ENCODE measurements at regions not wholly inside any gene's neighbourhood (a gene's known extent, or its start where the extent isn't known, plus 50 kb on each side); places are given as distances from the start of the nearest gene placed in this dataset.
"Not testable (repeated sequence)": the region's sequence is repeated elsewhere in the genome, so short reads cannot be mapped to it uniquely, and the experiment has no call there.

DNA sequence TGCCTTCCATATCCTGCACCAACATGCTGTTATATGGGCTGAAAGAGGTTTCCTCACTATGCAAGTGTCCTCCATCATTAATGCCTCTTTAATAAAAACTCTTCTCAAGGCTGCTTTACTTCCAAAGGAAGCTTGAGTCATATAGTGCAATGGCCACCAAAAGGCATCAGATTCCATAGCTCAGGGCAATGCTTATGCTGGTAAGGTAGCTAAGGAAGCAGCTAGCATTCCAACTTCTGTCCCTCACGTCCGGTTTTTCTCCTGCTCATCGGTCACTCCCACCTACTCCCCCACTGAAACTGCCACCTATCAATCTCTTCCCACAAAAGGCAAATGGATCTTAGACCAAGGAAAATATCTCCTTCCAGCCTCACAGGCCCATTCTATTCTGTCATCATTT lies 117.1 kb upstream of the SLC4A7 start:
- TF ChIP-seq, protein P1, sequence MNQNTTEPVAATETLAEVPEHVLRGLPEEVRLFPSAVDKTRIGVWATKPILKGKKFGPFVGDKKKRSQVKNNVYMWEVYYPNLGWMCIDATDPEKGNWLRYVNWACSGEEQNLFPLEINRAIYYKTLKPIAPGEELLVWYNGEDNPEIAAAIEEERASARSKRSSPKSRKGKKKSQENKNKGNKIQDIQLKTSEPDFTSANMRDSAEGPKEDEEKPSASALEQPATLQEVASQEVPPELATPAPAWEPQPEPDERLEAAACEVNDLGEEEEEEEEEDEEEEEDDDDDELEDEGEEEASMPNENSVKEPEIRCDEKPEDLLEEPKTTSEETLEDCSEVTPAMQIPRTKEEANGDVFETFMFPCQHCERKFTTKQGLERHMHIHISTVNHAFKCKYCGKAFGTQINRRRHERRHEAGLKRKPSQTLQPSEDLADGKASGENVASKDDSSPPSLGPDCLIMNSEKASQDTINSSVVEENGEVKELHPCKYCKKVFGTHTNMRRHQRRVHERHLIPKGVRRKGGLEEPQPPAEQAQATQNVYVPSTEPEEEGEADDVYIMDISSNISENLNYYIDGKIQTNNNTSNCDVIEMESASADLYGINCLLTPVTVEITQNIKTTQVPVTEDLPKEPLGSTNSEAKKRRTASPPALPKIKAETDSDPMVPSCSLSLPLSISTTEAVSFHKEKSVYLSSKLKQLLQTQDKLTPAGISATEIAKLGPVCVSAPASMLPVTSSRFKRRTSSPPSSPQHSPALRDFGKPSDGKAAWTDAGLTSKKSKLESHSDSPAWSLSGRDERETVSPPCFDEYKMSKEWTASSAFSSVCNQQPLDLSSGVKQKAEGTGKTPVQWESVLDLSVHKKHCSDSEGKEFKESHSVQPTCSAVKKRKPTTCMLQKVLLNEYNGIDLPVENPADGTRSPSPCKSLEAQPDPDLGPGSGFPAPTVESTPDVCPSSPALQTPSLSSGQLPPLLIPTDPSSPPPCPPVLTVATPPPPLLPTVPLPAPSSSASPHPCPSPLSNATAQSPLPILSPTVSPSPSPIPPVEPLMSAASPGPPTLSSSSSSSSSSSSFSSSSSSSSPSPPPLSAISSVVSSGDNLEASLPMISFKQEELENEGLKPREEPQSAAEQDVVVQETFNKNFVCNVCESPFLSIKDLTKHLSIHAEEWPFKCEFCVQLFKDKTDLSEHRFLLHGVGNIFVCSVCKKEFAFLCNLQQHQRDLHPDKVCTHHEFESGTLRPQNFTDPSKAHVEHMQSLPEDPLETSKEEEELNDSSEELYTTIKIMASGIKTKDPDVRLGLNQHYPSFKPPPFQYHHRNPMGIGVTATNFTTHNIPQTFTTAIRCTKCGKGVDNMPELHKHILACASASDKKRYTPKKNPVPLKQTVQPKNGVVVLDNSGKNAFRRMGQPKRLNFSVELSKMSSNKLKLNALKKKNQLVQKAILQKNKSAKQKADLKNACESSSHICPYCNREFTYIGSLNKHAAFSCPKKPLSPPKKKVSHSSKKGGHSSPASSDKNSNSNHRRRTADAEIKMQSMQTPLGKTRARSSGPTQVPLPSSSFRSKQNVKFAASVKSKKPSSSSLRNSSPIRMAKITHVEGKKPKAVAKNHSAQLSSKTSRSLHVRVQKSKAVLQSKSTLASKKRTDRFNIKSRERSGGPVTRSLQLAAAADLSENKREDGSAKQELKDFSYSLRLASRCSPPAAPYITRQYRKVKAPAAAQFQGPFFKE (tag by site-specific recombination; IDR thresholded peaks at IDR 0.05; ENCODE audit: borderline replicate concordance), result not testable (repeated sequence)
- TF ChIP-seq ZNF747 (tag by site-specific recombination; IDR thresholded peaks at IDR 0.05), result not testable (repeated sequence)

Data from HEK293 (cell line).